K562 (cell line): ENCODE measurements at regions not wholly inside any gene's neighbourhood (a gene's known extent, or its start where the extent isn't known, plus 50 kb on each side); places are given as distances from the start of the nearest gene placed in this dataset.

Experiments used
- HDAC6 ChIP-seq: IDR thresholded peaks from 2 replicates; pipeline ENCODE4 v1.6.1; 2012; ENCODE audit warnings: low read depth, mild to moderate bottlenecking, control low read depth, inconsistent platforms, low read length, moderate library complexity
- MTA2 ChIP-seq: fragments of 450-650 bp; IDR thresholded peaks from 2 replicates; pipeline ENCODE4 v1.6.1; 2016; ENCODE audit warnings: low read depth
- NR2C1 ChIP-seq, 2 experiments: fragments of 450-650 bp; IDR thresholded peaks; 2 replicates each; pipeline ENCODE4 v1.6.1; 2017; ENCODE audit warnings: mild to moderate bottlenecking in 2 of 2, antibody characterized with exemption in 1 of 2, inconsistent platforms in 1 of 2, missing compliant biosample characterization in 1 of 2, missing genetic modification characterization in 1 of 2
- POLR2A ChIP-seq: fragments of 450-650 bp; conservative IDR thresholded peaks from 2 replicates; pipeline ENCODE4 v1.6.1; 2016
- PTTG1 ChIP-seq: fragments of 450-650 bp; IDR thresholded peaks from 2 replicates; pipeline ENCODE4 v1.6.1; 2016; ENCODE audit warnings: low read depth, mild to moderate bottlenecking, missing genetic modification characterization, missing compliant biosample characterization
- TEAD4 ChIP-seq, 2 experiments: sonication (generic) in 1 of 2; formaldehyde crosslinking in 1 of 2; IDR thresholded peaks; 2 replicates each; pipeline versions ENCODE4 v1.6.1 to v1.8.0; 2012 to 2022; ENCODE audit warnings: borderline replicate concordance in 1 of 2, inconsistent platforms in 1 of 2, low read length in 1 of 2, mild to moderate bottlenecking in 1 of 2, missing genetic modification reagents in 1 of 2
- U2AF2 ChIP-seq: fragments of 200-400 bp; formaldehyde crosslinking; optimal IDR thresholded peaks from 2 replicates; pipeline ENCODE3; 2017; ENCODE audit warnings: low read depth, mild to moderate bottlenecking, low read length
- ZC3H11A ChIP-seq: IDR thresholded peaks from 2 replicates; pipeline ENCODE4 v1.6.1; 2012; ENCODE audit warnings: low read depth, low read length, improper control_type of control experiment
- ZNF12 ChIP-seq: sonication (generic); formaldehyde crosslinking; IDR thresholded peaks from 2 replicates; pipeline ENCODE4 v1.4.0; 2020; ENCODE audit warnings: mild to moderate bottlenecking, missing genetic modification reagents
- ZNF23 ChIP-seq: fragments of 250-450 bp; sonication (Bioruptor Pico); IDR thresholded peaks from 2 replicates; pipeline ENCODE4 v1.4.0; 2020; ENCODE audit warnings: mild to moderate bottlenecking
- ZNF41 ChIP-seq: fragments of 250-450 bp; sonication (Bioruptor Pico); conservative IDR thresholded peaks from 2 replicates; pipeline ENCODE4 v1.4.0; 2020; ENCODE audit warnings: mild to moderate bottlenecking
- ZNF436 ChIP-seq: fragments of 250-450, 450-650 bp; sonication (Bioruptor Pico); formaldehyde crosslinking; IDR thresholded peaks from 2 replicates; pipeline ENCODE4 v1.7.0; 2020; ENCODE audit warnings: mild to moderate bottlenecking
- ZNF583 ChIP-seq: fragments of 250-450 bp; sonication (Bioruptor Pico); IDR thresholded peaks from 2 replicates; pipeline ENCODE4 v1.4.0; 2020
- ZNF584 ChIP-seq: fragments of 200-800 bp; sonication (Bioruptor generic); IDR thresholded peaks from 2 replicates; pipeline ENCODE4 v1.6.1; 2016; ENCODE audit warnings: low read depth, mild to moderate bottlenecking, missing genetic modification characterization, missing compliant biosample characterization
- ZNF76 ChIP-seq: fragments of 250-450 bp; sonication (Bioruptor Pico); IDR thresholded peaks from 2 replicates; pipeline ENCODE4 v1.4.0; 2020; ENCODE audit warnings: mild to moderate bottlenecking, moderate library complexity, borderline replicate concordance
- ZZZ3 ChIP-seq: fragments of 450-650 bp; IDR thresholded peaks from 2 replicates; pipeline ENCODE4 v1.6.1; 2016; ENCODE audit warnings: antibody characterized with exemption, mild to moderate bottlenecking, moderate library complexity
- TF ChIP-seq, protein P1 (sequence below): sonication (generic); formaldehyde crosslinking; IDR thresholded peaks from 2 replicates; pipeline ENCODE4 v1.8.1; 2023; ENCODE audit warnings: mild to moderate bottlenecking, missing genetic modification reagents
- TF ChIP-seq, protein P2 (sequence below): fragments of 450-650 bp; IDR thresholded peaks from 2 replicates; pipeline ENCODE4 v1.6.1; 2016; ENCODE audit warnings: low read depth
- TF ChIP-seq, protein P3 (sequence below): sonication (generic); formaldehyde crosslinking; IDR thresholded peaks from 2 replicates; pipeline ENCODE4 v1.8.1; 2022; ENCODE audit warnings: missing genetic modification reagents

DNA sequence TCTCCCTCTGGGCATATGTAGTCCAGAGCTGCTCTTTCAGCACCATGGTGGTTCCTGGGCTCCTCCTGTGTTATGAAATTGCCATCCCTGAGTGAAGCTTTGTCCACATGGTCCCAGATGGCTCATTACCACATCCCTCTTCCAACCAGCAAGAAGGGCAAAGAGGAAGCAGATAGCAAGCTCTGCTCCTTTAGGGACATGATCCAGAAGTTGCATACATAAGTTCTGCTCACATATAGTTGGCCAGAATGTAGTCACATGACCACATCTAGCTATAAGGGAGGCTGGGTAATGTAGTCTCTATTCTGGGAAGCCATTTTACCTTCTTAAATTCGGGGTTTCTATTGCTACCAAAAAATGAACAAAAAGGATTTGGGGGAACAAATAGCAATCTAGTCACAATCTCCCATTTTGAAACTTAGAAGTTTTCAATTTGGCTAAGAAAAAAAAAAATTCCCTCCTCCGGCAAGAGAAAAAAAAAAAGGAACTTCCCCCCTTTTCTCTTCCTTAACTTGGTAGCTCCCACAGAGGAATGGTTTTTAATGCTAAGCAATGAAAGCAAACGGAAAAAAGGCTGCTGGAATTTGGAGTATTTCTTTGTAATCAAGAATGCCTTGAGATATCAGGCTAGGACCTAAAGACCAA lies 88.2 kb upstream of the USP9X start (continued):
- TF ChIP-seq, protein P1, sequence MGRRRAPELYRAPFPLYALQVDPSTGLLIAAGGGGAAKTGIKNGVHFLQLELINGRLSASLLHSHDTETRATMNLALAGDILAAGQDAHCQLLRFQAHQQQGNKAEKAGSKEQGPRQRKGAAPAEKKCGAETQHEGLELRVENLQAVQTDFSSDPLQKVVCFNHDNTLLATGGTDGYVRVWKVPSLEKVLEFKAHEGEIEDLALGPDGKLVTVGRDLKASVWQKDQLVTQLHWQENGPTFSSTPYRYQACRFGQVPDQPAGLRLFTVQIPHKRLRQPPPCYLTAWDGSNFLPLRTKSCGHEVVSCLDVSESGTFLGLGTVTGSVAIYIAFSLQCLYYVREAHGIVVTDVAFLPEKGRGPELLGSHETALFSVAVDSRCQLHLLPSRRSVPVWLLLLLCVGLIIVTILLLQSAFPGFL (CRISPR knock-in tag): no peak
- TF ChIP-seq, protein P2, sequence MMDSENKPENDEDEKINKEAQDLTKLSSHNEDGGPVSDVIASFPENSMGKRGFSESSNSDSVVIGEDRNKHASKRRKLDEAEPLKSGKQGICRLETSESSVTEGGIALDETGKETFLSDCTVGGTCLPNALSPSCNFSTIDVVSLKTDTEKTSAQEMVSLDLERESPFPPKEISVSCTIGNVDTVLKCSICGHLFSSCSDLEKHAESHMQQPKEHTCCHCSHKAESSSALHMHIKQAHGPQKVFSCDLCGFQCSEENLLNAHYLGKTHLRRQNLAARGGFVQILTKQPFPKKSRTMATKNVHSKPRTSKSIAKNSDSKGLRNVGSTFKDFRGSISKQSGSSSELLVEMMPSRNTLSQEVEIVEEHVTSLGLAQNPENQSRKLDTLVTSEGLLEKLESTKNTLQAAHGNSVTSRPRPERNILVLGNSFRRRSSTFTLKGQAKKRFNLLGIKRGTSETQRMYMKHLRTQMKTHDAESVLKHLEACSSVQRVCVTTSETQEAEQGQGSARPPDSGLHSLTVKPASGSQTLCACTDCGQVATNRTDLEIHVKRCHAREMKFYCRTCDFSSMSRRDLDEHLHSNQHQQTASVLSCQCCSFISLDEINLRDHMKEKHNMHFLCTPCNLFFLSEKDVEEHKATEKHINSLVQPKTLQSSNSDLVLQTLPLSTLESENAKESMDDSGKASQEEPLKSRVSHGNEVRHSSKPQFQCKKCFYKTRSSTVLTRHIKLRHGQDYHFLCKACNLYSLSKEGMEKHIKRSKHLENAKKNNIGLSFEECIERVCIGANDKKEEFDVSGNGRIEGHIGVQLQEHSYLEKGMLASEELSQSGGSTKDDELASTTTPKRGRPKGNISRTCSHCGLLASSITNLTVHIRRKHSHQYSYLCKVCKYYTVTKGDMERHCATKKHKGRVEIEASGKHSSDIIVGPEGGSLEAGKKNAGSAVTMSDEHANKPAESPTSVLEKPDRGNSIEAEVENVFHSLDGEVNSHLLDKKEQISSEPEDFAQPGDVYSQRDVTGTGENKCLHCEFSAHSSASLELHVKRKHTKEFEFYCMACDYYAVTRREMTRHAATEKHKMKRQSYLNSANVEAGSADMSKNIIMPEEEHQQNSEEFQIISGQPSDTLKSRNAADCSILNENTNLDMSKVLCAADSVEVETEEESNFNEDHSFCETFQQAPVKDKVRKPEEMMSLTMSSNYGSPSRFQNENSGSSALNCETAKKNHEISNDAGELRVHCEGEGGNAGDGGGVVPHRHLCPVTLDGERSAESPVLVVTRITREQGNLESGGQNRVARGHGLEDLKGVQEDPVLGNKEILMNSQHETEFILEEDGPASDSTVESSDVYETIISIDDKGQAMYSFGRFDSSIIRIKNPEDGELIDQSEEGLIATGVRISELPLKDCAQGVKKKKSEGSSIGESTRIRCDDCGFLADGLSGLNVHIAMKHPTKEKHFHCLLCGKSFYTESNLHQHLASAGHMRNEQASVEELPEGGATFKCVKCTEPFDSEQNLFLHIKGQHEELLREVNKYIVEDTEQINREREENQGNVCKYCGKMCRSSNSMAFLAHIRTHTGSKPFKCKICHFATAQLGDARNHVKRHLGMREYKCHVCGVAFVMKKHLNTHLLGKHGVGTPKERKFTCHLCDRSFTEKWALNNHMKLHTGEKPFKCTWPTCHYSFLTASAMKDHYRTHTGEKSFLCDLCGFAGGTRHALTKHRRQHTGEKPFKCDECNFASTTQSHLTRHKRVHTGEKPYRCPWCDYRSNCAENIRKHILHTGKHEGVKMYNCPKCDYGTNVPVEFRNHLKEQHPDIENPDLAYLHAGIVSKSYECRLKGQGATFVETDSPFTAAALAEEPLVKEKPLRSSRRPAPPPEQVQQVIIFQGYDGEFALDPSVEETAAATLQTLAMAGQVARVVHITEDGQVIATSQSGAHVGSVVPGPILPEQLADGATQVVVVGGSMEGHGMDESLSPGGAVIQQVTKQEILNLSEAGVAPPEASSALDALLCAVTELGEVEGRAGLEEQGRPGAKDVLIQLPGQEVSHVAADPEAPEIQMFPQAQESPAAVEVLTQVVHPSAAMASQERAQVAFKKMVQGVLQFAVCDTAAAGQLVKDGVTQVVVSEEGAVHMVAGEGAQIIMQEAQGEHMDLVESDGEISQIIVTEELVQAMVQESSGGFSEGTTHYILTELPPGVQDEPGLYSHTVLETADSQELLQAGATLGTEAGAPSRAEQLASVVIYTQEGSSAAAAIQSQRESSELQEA: no peak
- TF ChIP-seq PTTG1 (tag) (no peak), ZNF76 (no peak), ZZZ3 (no peak), NR2C1 (IDR thresholded peaks at IDR 0.05) (0 out of 2 replicates have a peak, but pooled peaks have one; percentile 25), NR2C1 (tag; IDR thresholded peaks at IDR 0.05) (no peak), ZC3H11A (no peak), POLR2A (0 out of 2 replicates have a peak, but pooled peaks have one; percentile 16), ZNF436 (CRISPR knock-in tag) (no peak), ZNF584 (CRISPR knock-in tag) (0 out of 2 replicates have a peak, but pooled peaks have one; percentile 56), U2AF2 (no peak), ZNF23 (CRISPR knock-in tag) (no peak), ZNF41 (CRISPR knock-in tag) (no peak), MTA2 (no peak), HDAC6 (no peak), ZNF12 (CRISPR knock-in tag) (no peak), ZNF583 (CRISPR knock-in tag) (no peak), TEAD4 (IDR thresholded peaks at IDR 0.05; ENCODE audit: low read length) (peak; percentile 14; the same call in 1 of the 2 replicates), TEAD4 (CRISPR knock-in tag; IDR thresholded peaks at IDR 0.05; ENCODE audit: borderline replicate concordance) (no peak)
- TF ChIP-seq, protein P3, sequence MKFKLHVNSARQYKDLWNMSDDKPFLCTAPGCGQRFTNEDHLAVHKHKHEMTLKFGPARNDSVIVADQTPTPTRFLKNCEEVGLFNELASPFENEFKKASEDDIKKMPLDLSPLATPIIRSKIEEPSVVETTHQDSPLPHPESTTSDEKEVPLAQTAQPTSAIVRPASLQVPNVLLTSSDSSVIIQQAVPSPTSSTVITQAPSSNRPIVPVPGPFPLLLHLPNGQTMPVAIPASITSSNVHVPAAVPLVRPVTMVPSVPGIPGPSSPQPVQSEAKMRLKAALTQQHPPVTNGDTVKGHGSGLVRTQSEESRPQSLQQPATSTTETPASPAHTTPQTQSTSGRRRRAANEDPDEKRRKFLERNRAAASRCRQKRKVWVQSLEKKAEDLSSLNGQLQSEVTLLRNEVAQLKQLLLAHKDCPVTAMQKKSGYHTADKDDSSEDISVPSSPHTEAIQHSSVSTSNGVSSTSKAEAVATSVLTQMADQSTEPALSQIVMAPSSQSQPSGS: no peak
